H9 (cell line): ENCODE measurements at regions not wholly inside any gene's neighbourhood (a gene's known extent, or its start where the extent isn't known, plus 50 kb on each side); places are given as distances from the start of the nearest gene placed in this dataset.

ENCODE experiments used
- DNase-seq: peaks from one replicate; pipeline ENCODE4 v3.0.0-alpha.2; 2017
- H2AFZ ChIP-seq: one replicate; pipeline ENCODE4 v1.6.1; 2013; ENCODE audit warnings: mild to moderate bottlenecking, low read length, control low read depth, moderate library complexity
- H2AK5ac ChIP-seq: 2 replicates; pipeline ENCODE4 v1.6.1; 2013; ENCODE audit warnings: low read length, control low read depth, mixed read lengths; ENCODE audit not compliant: insufficient read length
- H2BK120ac ChIP-seq: one replicate; pipeline ENCODE4 v1.6.1; 2013; ENCODE audit warnings: low read depth, mild to moderate bottlenecking, low read length, control low read depth, inconsistent platforms; ENCODE audit not compliant: poor library complexity, severe bottlenecking
- H2BK12ac ChIP-seq: 2 replicates; pipeline ENCODE4 v1.6.1; 2013; ENCODE audit warnings: low read length, control low read depth, mixed read lengths, low read depth; ENCODE audit not compliant: insufficient read length
- H2BK15ac ChIP-seq: 2 replicates; pipeline ENCODE4 v1.6.1; 2013; ENCODE audit warnings: low read depth, low read length, control low read depth
- H2BK20ac ChIP-seq: one replicate; pipeline ENCODE4 v1.6.1; 2013; ENCODE audit warnings: low read depth, mild to moderate bottlenecking, low read length, control low read depth, inconsistent platforms; ENCODE audit not compliant: poor library complexity, severe bottlenecking
- H2BK5ac ChIP-seq: 2 replicates; pipeline ENCODE4 v1.6.1; 2013; ENCODE audit warnings: low read length, control low read depth, mixed read lengths; ENCODE audit not compliant: insufficient read length
- H3K14ac ChIP-seq: 2 replicates; pipeline ENCODE4 v1.6.1; 2013; ENCODE audit warnings: low read length, control low read depth; ENCODE audit not compliant: insufficient read depth
- H3K18ac ChIP-seq: 2 replicates; pipeline ENCODE4 v1.6.1; 2013; ENCODE audit warnings: low read depth, mild to moderate bottlenecking, mixed read lengths, low read length, control low read depth; ENCODE audit not compliant: insufficient read length
- H3K23ac ChIP-seq: 2 replicates; pipeline ENCODE4 v1.6.1; 2013; ENCODE audit warnings: low read length, control low read depth, mixed read lengths, low read depth; ENCODE audit not compliant: insufficient read length
- H3K23me2 ChIP-seq: 2 replicates; pipeline ENCODE4 v1.6.1; 2013; ENCODE audit warnings: low read depth, mild to moderate bottlenecking, mixed read lengths, low read length, control low read depth; ENCODE audit not compliant: insufficient read length, poor library complexity, severe bottlenecking
- H3K27ac ChIP-seq: 2 replicates; pipeline ENCODE4 v1.5.1; 2013; ENCODE audit warnings: low read length, control low read depth, mixed read lengths, low read depth; ENCODE audit not compliant: insufficient read length
- H3K27me3 ChIP-seq: 2 replicates; pipeline ENCODE4 v1.6.1; 2013; ENCODE audit warnings: low read length, control low read depth, inconsistent platforms; ENCODE audit not compliant: insufficient read depth
- H3K4ac ChIP-seq: 2 replicates; pipeline ENCODE4 v1.6.1; 2013; ENCODE audit warnings: low read depth, mild to moderate bottlenecking, control low read depth, inconsistent platforms, low read length, moderate library complexity
- H3K4me1 ChIP-seq: 2 replicates; pipeline ENCODE4 v1.6.1; 2013; ENCODE audit warnings: low read length, control low read depth, inconsistent platforms; ENCODE audit not compliant: insufficient read depth
- H3K4me2 ChIP-seq: 2 replicates; pipeline ENCODE4 v1.6.1; 2013; ENCODE audit warnings: low read length, control low read depth, mixed read lengths; ENCODE audit not compliant: insufficient read length, insufficient read depth
- H3K56ac ChIP-seq: 2 replicates; pipeline ENCODE4 v1.6.1; 2013; ENCODE audit warnings: low read depth, mild to moderate bottlenecking, mixed read lengths, low read length, control low read depth; ENCODE audit not compliant: insufficient read length
- H3K79me1 ChIP-seq: 2 replicates; pipeline ENCODE4 v1.6.1; 2013; ENCODE audit warnings: low read depth, mild to moderate bottlenecking, moderate library complexity, low read length, control low read depth, inconsistent platforms; ENCODE audit not compliant: insufficient read depth, poor library complexity, severe bottlenecking
- H3K79me2 ChIP-seq: 2 replicates; pipeline ENCODE4 v1.6.1; 2013; ENCODE audit warnings: low read length, control low read depth, inconsistent platforms; ENCODE audit not compliant: insufficient read depth
- H3K9ac ChIP-seq: 2 replicates; pipeline ENCODE4 v1.6.1; 2013; ENCODE audit warnings: low read length, control low read depth, mixed read lengths; ENCODE audit not compliant: insufficient read length; ENCODE audit errors: extremely low read depth
- H3K9me3 ChIP-seq: one replicate; pipeline ENCODE4 v1.6.1; 2013; ENCODE audit warnings: low read depth, low read length, inconsistent platforms; ENCODE audit not compliant: control insufficient read depth
- H3T11ph ChIP-seq: one replicate; pipeline ENCODE4 v1.6.1; 2013; ENCODE audit warnings: mild to moderate bottlenecking, low read length, control low read depth, inconsistent platforms
- H4K20me1 ChIP-seq: one replicate; pipeline ENCODE4 v1.6.1; 2013; ENCODE audit not compliant: control insufficient read depth, insufficient read length, insufficient read depth
- H4K5ac ChIP-seq: 2 replicates; pipeline ENCODE4 v1.6.1; 2013; ENCODE audit warnings: low read depth, mild to moderate bottlenecking, mixed read lengths, low read length, control low read depth; ENCODE audit not compliant: insufficient read length
- H4K8ac ChIP-seq: replicated peaks from 2 replicates; pipeline ENCODE4 v1.6.1; 2013; ENCODE audit warnings: low read length, control low read depth, mixed read lengths, low read depth; ENCODE audit not compliant: insufficient read length
- H4K91ac ChIP-seq: 2 replicates; pipeline ENCODE4 v1.6.1; 2013; ENCODE audit warnings: low read depth, mild to moderate bottlenecking, moderate library complexity, mixed read lengths, low read length, control low read depth; ENCODE audit not compliant: insufficient read length
- H3K27ac Mint-ChIP-seq, 3 experiments: 2 replicates in 2 of 3; 3 replicates in 1 of 3; pipeline ENCODE4 v1.8.0; 2020 to 2021; ENCODE audit warnings: mixed read lengths in 3 of 3, mild to moderate bottlenecking in 1 of 3, moderate library complexity in 1 of 3
- H3K27me3 Mint-ChIP-seq: 2 replicates; pipeline ENCODE4 v1.8.0; 2021; ENCODE audit warnings: low read depth, mild to moderate bottlenecking, moderate library complexity, mixed read lengths
- H3K36me3 Mint-ChIP-seq, 3 experiments: 2 replicates in 2 of 3; 3 replicates in 1 of 3; pipeline ENCODE4 v1.8.0; 2020 to 2021; ENCODE audit warnings: low read depth in 3 of 3, mixed read lengths in 3 of 3; ENCODE audit not compliant: insufficient read depth in 1 of 3
- H3K4me1 Mint-ChIP-seq, 2 experiments: 2 replicates each; pipeline ENCODE4 v1.8.0; 2020; ENCODE audit warnings: mixed read lengths in 2 of 2
- H3K4me3 Mint-ChIP-seq, 2 experiments: 2 replicates in 1 of 2; 3 replicates in 1 of 2; pipeline ENCODE4 v1.8.0; 2020 to 2021; ENCODE audit warnings: mild to moderate bottlenecking in 2 of 2, mixed read lengths in 2 of 2, moderate library complexity in 1 of 2
- H3K9me3 Mint-ChIP-seq, 2 experiments: 2 replicates in 1 of 2; 3 replicates in 1 of 2; pipeline ENCODE4 v1.8.0; 2020; ENCODE audit warnings: mild to moderate bottlenecking in 2 of 2, mixed read lengths in 2 of 2, moderate library complexity in 1 of 2
- WGBS: extraction: QIAGEN DNeasy Blood & Tissue Kit; methylation state at CpG from one replicate; pipeline ENCODE4 v1.1.7; 2013; ENCODE audit warnings: missing lambda C conversion rate, low lambda C conversion rate, mixed read lengths; ENCODE audit not compliant: insufficient read length; ENCODE audit errors: extremely low coverage; 5-methylcytosine and 5-hydroxymethylcytosine counted together
- TF ChIP-seq, protein P1 (sequence below): fragments of 200-600 bp; sonication (generic); conservative IDR thresholded peaks from 3 replicates; pipeline ENCODE4 v1.8.0; 2021; ENCODE audit warnings: antibody characterized with exemption, mild to moderate bottlenecking

DNA sequence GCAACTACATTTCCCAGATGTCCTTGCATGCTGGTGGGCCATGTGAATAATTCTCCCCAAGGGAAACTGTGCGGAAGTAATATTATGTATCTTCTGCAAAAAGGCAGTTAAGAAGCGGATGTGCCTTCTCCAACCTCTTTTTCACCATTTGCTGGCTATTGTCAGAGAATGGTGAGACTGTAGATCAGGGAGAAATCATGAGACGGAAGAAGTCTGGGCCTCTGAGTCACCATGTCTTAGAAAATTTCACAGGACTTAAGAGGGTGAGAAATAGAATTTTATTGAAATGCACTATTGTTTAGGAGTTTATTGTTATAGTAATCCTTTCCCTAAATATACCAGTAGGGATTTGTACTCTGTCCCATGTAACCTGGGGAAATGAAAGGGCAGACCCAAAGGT is 298.7 kb upstream of the ZC3H12C start:
- Histone ChIP-seq H2BK5ac (no peak overlapping the region), H3K9ac (no peak overlapping the region), H3K23ac (no peak overlapping the region), H2BK120ac (no peak overlapping the region), H4K5ac (no peak overlapping the region), H2BK15ac (no peak overlapping the region), H4K20me1 (no peaks in the 10 kb centered on the region), H3K4ac (no peak overlapping the region), H3K27me3 (no peaks in the 10 kb centered on the region), H2AFZ (no peak overlapping the region), H3K4me1 (no peaks in the 10 kb centered on the region), H3K27ac (no peak overlapping the region), H3K4me2 (no peak overlapping the region), H3K18ac (no peak overlapping the region), H4K8ac (no peak overlapping the region), H3K9me3 (no peaks in the 10 kb centered on the region), H3K14ac (no peak overlapping the region), H2BK20ac (no peak overlapping the region), H4K91ac (no peak overlapping the region), H2BK12ac (no peak overlapping the region), H3K79me1 (no peaks in the 10 kb centered on the region), H3K79me2 (no peaks in the 10 kb centered on the region), H3K56ac (no peak overlapping the region), H3T11ph (no peak overlapping the region), H3K23me2 (no peaks in the 10 kb centered on the region), H2AK5ac (no peak overlapping the region)
- TF ChIP-seq, protein P1, sequence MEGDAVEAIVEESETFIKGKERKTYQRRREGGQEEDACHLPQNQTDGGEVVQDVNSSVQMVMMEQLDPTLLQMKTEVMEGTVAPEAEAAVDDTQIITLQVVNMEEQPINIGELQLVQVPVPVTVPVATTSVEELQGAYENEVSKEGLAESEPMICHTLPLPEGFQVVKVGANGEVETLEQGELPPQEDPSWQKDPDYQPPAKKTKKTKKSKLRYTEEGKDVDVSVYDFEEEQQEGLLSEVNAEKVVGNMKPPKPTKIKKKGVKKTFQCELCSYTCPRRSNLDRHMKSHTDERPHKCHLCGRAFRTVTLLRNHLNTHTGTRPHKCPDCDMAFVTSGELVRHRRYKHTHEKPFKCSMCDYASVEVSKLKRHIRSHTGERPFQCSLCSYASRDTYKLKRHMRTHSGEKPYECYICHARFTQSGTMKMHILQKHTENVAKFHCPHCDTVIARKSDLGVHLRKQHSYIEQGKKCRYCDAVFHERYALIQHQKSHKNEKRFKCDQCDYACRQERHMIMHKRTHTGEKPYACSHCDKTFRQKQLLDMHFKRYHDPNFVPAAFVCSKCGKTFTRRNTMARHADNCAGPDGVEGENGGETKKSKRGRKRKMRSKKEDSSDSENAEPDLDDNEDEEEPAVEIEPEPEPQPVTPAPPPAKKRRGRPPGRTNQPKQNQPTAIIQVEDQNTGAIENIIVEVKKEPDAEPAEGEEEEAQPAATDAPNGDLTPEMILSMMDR, result no peak
- H3K4me3 Mint-ChIP-seq, result no peak overlapping the region
- H3K4me1 Mint-ChIP-seq, result no peaks in the 10 kb centered on the region
- WGBS, result no CpG with 5 or more reads among the region's 3 CpGs
- H3K9me3 Mint-ChIP-seq, result peaks cover 0 to 4% of the 10 kb centered on the region in 2 experiments; a peak in 1 of 5 replicates
- H3K27me3 Mint-ChIP-seq, result no peaks in the 10 kb centered on the region
- H3K27ac Mint-ChIP-seq, result no peak overlapping the region
- no peaks in the 10 kb centered on the region for H3K36me3 Mint-ChIP-seq
- no peak for DNase-seq
